ENCODE measurements at regions not wholly inside any gene's neighbourhood (a gene's known extent, or its start where the extent isn't known, plus 50 kb on each side); places are given as distances from the start of the nearest gene placed in this dataset.

- TF ChIP-seq YY1 (IDR thresholded peaks at IDR 0.05; ENCODE audit: low read depth) (no peak), EP300 (IDR thresholded peaks at IDR 0.05; ENCODE audit: borderline replicate concordance) (no peak), TCF12 (IDR thresholded peaks at IDR 0.05; ENCODE audit: low read depth) (no peak), TAF1 (IDR thresholded peaks at IDR 0.05; ENCODE audit: low read depth) (no peak), REST (IDR thresholded peaks at IDR 0.05; ENCODE audit: low read depth) (no peak), RAD21 (IDR thresholded peaks at IDR 0.05; ENCODE audit: low read depth) (no peak), TEAD4 (IDR thresholded peaks at IDR 0.05) (no peak), MAX (IDR thresholded peaks at IDR 0.05) (no peak), CREB1 (IDR thresholded peaks at IDR 0.05; ENCODE audit: low read depth) (no peak), FOXM1 (IDR thresholded peaks at IDR 0.05; ENCODE audit: borderline replicate concordance, low read depth) (no peak), NFIC (IDR thresholded peaks at IDR 0.05) (no peak), USF1 (IDR thresholded peaks at IDR 0.05) (no peak), EGR1 (IDR thresholded peaks at IDR 0.05) (no peak), CEBPB (IDR thresholded peaks at IDR 0.05) (no peak)
Observed at GRCh38 chr6:106736502-106736901, 107.1 kb downstream of the QRSL1 start.

Measured in Ishikawa (cell line).